GM10248 (cell line): ENCODE measurements at regions not wholly inside any gene's neighbourhood (a gene's known extent, or its start where the extent isn't known, plus 50 kb on each side); places are given as distances from the start of the nearest gene placed in this dataset.

Experiments
- CTCF ChIA-PET: fragments of 300-600 bp; sonication (Branson Sonifier 250); formaldehyde crosslinking; extraction: SDS; loops from one replicate; lab custom pipeline; 2021; ENCODE audit warnings: antibody characterized with exemption; lab: Yijun Ruan, JAX
- POLR2A ChIA-PET: fragments of 350-650 bp; sonication (Branson Sonifier 250); formaldehyde crosslinking; extraction: SDS; loops from one replicate; lab custom pipeline; 2020; ENCODE audit warnings: antibody characterized with exemption; lab: Yijun Ruan, JAX
- DNase-seq: peaks from one replicate; pipeline ENCODE4 v3.0.0; 2012; ENCODE audit errors: extremely low spot score
- TF ChIP-seq, protein P1 (sequence below): IDR thresholded peaks from 2 replicates; pipeline ENCODE4 v1.5.1; 2012; ENCODE audit warnings: mild to moderate bottlenecking, low read depth; ENCODE audit errors: extremely low read depth, missing control alignments, control extremely low read depth

DNA sequence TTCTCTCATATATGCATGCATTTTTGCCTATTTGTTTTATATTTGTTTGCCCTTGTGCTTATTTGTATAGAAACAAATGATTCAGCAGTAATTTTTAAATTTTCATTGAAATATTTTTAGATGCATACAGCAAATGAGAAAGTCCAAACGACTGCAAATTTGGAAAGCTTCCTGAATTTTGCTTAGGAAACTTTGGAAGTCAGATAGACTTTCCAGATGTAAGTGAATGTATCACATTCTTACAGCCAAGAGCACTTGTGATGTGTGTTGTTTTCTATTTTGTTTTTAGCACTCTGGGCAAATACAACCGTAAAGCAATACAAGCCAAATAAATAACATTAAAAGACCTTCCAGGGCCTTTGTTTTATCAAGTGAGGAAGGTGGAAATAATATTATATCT, 680.8 kb upstream of the CDH8 start:
- no peak for DNase-seq
- TF ChIP-seq, protein P1, sequence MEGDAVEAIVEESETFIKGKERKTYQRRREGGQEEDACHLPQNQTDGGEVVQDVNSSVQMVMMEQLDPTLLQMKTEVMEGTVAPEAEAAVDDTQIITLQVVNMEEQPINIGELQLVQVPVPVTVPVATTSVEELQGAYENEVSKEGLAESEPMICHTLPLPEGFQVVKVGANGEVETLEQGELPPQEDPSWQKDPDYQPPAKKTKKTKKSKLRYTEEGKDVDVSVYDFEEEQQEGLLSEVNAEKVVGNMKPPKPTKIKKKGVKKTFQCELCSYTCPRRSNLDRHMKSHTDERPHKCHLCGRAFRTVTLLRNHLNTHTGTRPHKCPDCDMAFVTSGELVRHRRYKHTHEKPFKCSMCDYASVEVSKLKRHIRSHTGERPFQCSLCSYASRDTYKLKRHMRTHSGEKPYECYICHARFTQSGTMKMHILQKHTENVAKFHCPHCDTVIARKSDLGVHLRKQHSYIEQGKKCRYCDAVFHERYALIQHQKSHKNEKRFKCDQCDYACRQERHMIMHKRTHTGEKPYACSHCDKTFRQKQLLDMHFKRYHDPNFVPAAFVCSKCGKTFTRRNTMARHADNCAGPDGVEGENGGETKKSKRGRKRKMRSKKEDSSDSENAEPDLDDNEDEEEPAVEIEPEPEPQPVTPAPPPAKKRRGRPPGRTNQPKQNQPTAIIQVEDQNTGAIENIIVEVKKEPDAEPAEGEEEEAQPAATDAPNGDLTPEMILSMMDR: no peak
- CTCF ChIA-PET: interaction anchor here (0.9 kb wide), 1 partner anchor 14 kb away, joined by 3 read pairs; no protein-coding TSS in a partner anchor
- POLR2A ChIA-PET: no interaction called here

DNA sequence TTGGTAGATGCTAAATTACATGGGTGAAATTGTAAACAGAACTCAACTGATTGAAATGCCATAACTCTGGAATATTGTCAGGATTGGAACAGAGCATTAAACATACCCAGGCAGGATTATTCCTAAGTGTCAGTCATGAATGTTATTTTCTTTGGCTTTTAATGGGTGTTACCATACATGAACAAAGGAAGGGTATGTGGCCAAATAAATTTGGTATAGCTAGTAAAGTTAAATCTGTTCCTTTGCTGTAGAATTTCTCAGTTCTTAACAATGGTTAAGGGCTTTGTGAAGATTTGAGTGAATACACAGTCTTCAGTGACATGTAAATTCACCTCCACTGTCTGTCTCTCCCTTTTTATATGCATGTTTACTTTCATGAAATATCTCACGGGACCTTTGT, 679.5 kb upstream of the CDH8 start:
- DNase-seq: no peak
- POLR2A ChIA-PET: no interaction called here
- TF ChIP-seq, protein P1: no peak
- CTCF ChIA-PET: no interaction called here

DNA sequence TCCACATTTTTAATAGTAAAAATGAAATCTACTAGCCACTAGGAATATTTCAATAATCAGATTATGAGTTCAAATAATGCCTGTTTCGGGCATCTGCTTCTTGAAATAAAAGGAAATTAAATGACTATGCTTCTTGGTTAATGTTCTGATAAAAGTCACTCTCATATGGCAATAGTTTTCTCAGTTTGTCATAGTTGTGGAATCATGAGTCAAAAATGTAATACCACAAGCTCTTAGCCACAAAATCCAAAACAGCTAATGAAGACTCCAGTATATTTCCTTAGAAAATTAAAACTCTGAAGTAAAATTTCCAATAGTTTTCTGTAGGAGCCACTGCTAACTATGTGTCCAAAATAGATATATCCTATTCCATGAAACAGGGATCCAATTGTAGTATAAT, 676.3 kb upstream of the CDH8 start:
- ChIA-PET CTCF (no interaction called here), POLR2A (no interaction called here)
- TF ChIP-seq, protein P1: no peak

DNA sequence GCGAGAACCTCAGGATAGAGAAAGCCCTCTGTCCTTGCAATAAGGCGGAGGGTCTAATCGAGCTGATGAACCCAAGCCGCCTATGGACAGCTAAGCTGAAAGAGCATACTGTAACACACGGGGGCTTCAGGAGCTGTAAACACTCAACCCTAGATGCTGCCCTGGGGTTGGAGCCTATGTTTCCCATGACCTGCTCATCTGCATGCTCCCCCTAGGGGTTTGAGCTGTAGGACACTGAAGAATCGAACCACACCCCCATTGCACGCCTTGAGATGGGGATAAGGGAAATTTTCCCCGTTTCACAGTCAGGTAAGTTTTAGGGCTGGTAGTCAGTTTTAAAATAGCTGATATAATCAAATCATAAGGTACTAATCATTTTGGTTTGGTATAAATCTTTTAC, 675.6 kb upstream of the CDH8 start:
- POLR2A ChIA-PET: no interaction called here
- no peak for DNase-seq
- TF ChIP-seq, protein P1: no peak
- CTCF ChIA-PET: interaction anchor here (1.0 kb wide), 1 partner anchor 13 kb away, joined by 3 read pairs; no protein-coding TSS in a partner anchor

More for the DNA sequence above, 676.3 kb upstream of the CDH8 start:
- DNase-seq: no peak

DNA sequence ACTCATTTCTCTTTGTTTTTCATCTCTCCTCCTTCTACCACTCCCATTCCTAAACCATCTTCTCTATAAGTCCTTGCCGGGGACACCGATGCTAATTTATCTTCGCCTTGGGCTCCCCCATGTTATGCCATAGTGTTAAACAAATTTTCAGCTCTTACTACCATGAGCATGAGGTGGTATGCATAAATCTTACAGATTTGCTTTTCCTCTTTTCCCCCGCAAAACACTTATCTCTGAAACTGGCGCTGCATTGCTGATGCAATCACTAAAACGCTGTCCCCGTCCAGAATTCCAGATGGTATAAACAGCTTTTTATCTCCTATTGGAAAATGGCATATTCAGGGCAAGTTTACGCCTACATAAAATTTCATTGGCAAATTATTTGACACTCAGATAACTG, 673.6 kb upstream of the CDH8 start:
- POLR2A ChIA-PET: no interaction called here
- CTCF ChIA-PET: interaction anchor here (1.3 kb wide), 1 partner anchor 13 kb away, joined by 3 read pairs; no protein-coding TSS in a partner anchor
- DNase-seq: no peak
- TF ChIP-seq, protein P1: no peak

DNA sequence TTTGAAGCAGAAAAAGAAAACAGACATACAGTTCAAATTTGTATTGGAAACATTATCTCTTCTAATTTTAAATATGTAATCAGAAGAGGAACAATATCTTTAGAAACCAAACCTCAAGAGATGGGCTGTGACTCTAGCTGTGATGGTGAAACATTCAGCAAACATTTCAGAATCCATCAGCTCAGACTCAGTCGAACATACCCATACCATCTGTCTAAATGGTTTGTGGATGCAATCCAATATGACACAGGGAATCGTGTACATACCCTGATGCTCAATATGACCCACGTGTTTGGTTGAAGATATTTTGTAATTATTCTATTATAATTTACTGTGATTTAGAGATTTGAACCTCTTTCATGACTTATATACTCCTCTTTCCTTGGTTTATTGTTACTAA, 665.2 kb upstream of the CDH8 start:
- TF ChIP-seq, protein P1: no peak

More for the DNA sequence above, 665.2 kb upstream of the CDH8 start:
- POLR2A ChIA-PET: no interaction called here
- CTCF ChIA-PET: interaction anchor here (1.7 kb wide), 1 partner anchor 10 kb away, joined by 4 read pairs; no protein-coding TSS in a partner anchor
- no peak for DNase-seq
